Stimulated activated CD4-positive, alpha-beta T cell treated with anti-CD3 and anti-CD28 coated beads, Interleukin-15, amount 100 ng/mL, for 48 hours (primary cell): ENCODE measurements at regions not wholly inside any gene's neighbourhood (a gene's known extent, or its start where the extent isn't known, plus 50 kb on each side); places are given as distances from the start of the nearest gene placed in this dataset.

ENCODE experiments used
- DNase-seq, 2 donors: peaks; one replicate each; pipeline ENCODE4 v3.0.0-alpha.2; 2020; ENCODE audit warnings: low read depth in 2 of 2

- no peak for DNase-seq
Measured at GRCh38 chr2:5751873-5752482, 59.8 kb downstream of the SOX11 start.

- no peak for DNase-seq
Measured at GRCh38 chr2:5756272-5756671, 64.1 kb downstream of the SOX11 start.

- DNase-seq: no peak
Measured at GRCh38 chr2:5758346-5758745, 66.2 kb downstream of the SOX11 start.

- no peak for DNase-seq
Measured at GRCh38 chr2:5759949-5760348, 67.8 kb downstream of the SOX11 start.

GRCh38 chr2:5763531-5763930 is 71.3 kb downstream of the SOX11 start:
- DNase-seq: no peak

- no peak for DNase-seq
Measured at GRCh38 chr2:5764041-5764440, 71.9 kb downstream of the SOX11 start.

GRCh38 chr2:5766056-5766455 is 73.9 kb downstream of the SOX11 start:
- no peak for DNase-seq

GRCh38 chr2:5766561-5766960 is 74.4 kb downstream of the SOX11 start:
- DNase-seq: no peak

GRCh38 chr2:5777131-5777535 is 84.9 kb downstream of the SOX11 start:
- no peak for DNase-seq

- DNase-seq: no peak
Measured at GRCh38 chr2:5781679-5782078, 89.5 kb downstream of the SOX11 start.

GRCh38 chr2:5782103-5782502 is 89.9 kb downstream of the SOX11 start:
- no peak for DNase-seq

- DNase-seq: no peak
Measured at GRCh38 chr2:5788447-5788846, 96.3 kb downstream of the SOX11 start.

- no peak for DNase-seq
Measured at GRCh38 chr2:5791371-5791770, 99.2 kb downstream of the SOX11 start.

GRCh38 chr2:5794012-5794411 is 101.8 kb downstream of the SOX11 start:
- no peak for DNase-seq

- no peak for DNase-seq
Measured at GRCh38 chr2:5798084-5798483, 105.9 kb downstream of the SOX11 start.

- no peak for DNase-seq
Measured at GRCh38 chr2:5799348-5799747, 107.2 kb downstream of the SOX11 start.

GRCh38 chr2:5803547-5803946 is 111.4 kb downstream of the SOX11 start:
- no peak for DNase-seq

GRCh38 chr2:5818961-5819600 is 126.9 kb downstream of the SOX11 start:
- no peak for DNase-seq

- DNase-seq: no peak
Measured at GRCh38 chr2:5824126-5824525, 131.9 kb downstream of the SOX11 start.

GRCh38 chr2:5825686-5826085 is 133.5 kb downstream of the SOX11 start:
- no peak for DNase-seq

GRCh38 chr2:5826979-5827655 is 134.9 kb downstream of the SOX11 start:
- DNase-seq: no peak

- no peak for DNase-seq
Measured at GRCh38 chr2:5834501-5834900, 142.3 kb downstream of the SOX11 start.

GRCh38 chr2:5839550-5839949 is 147.4 kb downstream of the SOX11 start:
- DNase-seq: no peak
